OCI-LY1 (cell line): ENCODE measurements at regions not wholly inside any gene's neighbourhood (a gene's known extent, or its start where the extent isn't known, plus 50 kb on each side); places are given as distances from the start of the nearest gene placed in this dataset.

Source experiments
- H2AFZ ChIP-seq: fragments of 200-600 bp; sonication (generic), shearing (Covaris generic); 2 replicates; pipeline ENCODE4 v1.6.0; 2014; ENCODE audit warnings: antibody characterized with exemption, mild to moderate bottlenecking, low read length
- H3F3A ChIP-seq: fragments of 200-600 bp; sonication (generic), shearing (Covaris generic); 2 replicates; pipeline ENCODE4 v1.6.0; 2014; ENCODE audit warnings: mild to moderate bottlenecking, antibody characterized with exemption, low read length, moderate library complexity; ENCODE audit not compliant: insufficient read depth
- H3K27ac ChIP-seq: fragments of 200-600 bp; sonication (generic); 2 replicates; pipeline ENCODE4 v1.5.1; 2014; ENCODE audit warnings: low read length, mixed run types, mild to moderate bottlenecking, low read depth; ENCODE audit not compliant: poor library complexity, severe bottlenecking
- H3K27me3 ChIP-seq: fragments of 200-600 bp; sonication (generic); 2 replicates; pipeline ENCODE4 v1.6.0; 2014; ENCODE audit warnings: antibody characterized with exemption, mild to moderate bottlenecking, low read length, moderate library complexity; ENCODE audit not compliant: insufficient read depth
- H3K36me3 ChIP-seq: fragments of 200-600 bp; sonication (generic); 2 replicates; pipeline ENCODE4 v1.6.1; 2014; ENCODE audit warnings: mild to moderate bottlenecking, antibody characterized with exemption, low read length, moderate library complexity, mixed read lengths; ENCODE audit not compliant: insufficient read depth
- H3K4me1 ChIP-seq: fragments of 200-600 bp; sonication (generic); 2 replicates; pipeline ENCODE4 v1.5.1; 2014; ENCODE audit warnings: mild to moderate bottlenecking, low read length, moderate library complexity; ENCODE audit not compliant: insufficient read depth, severe bottlenecking
- H3K4me2 ChIP-seq: fragments of 200-600 bp; sonication (generic), shearing (Covaris generic); 2 replicates; pipeline ENCODE4 v1.6.1; 2014; ENCODE audit warnings: low read length
- H3K4me3 ChIP-seq: fragments of 200-600 bp; sonication (generic); 2 replicates; pipeline ENCODE4 v1.5.1; 2014; ENCODE audit warnings: low read length, low read depth, mild to moderate bottlenecking, mixed read lengths; ENCODE audit not compliant: poor library complexity, severe bottlenecking
- H3K79me2 ChIP-seq: fragments of 200-600 bp; shearing (Covaris generic); 2 replicates; pipeline ENCODE4 v1.6.1; 2016; ENCODE audit warnings: mixed run types, low read length, mixed read lengths; ENCODE audit not compliant: insufficient read depth
- H3K9ac ChIP-seq: fragments of 200-600 bp; sonication (generic), shearing (Covaris generic); 2 replicates; pipeline ENCODE4 v1.6.1; 2014; ENCODE audit warnings: mild to moderate bottlenecking, low read length, mixed read lengths
- H3K9me2 ChIP-seq: fragments of 200-600 bp; sonication (generic), shearing (Covaris generic); 2 replicates; pipeline ENCODE4 v1.6.1; 2014; ENCODE audit warnings: low read depth, mild to moderate bottlenecking, low read length, mixed read lengths
- H3K9me3 ChIP-seq: fragments of 200-600 bp; shearing (Covaris generic); 2 replicates; pipeline ENCODE4 v1.6.1; 2014; ENCODE audit warnings: low read length, mixed read lengths
- H4K20me1 ChIP-seq: fragments of 200-600 bp; sonication (generic), shearing (Covaris generic); 2 replicates; pipeline ENCODE4 v1.6.0; 2016; ENCODE audit warnings: mild to moderate bottlenecking, low read length; ENCODE audit not compliant: insufficient read depth
- EZH2 ChIP-seq: fragments of 200-600 bp; sonication (generic), shearing (Covaris generic); IDR thresholded peaks from 2 replicates; pipeline ENCODE4 v1.8.0; 2017; ENCODE audit warnings: borderline replicate concordance, mixed run types, mild to moderate bottlenecking, antibody characterized with exemption, low read length, moderate library complexity, mixed read lengths
- TF ChIP-seq, protein P1 (sequence below): fragments of 200-600 bp; sonication (generic), shearing (Covaris generic); IDR thresholded peaks from 2 replicates; pipeline ENCODE4 v1.5.1; 2017; ENCODE audit warnings: mild to moderate bottlenecking, antibody characterized with exemption, low read length, moderate library complexity, mixed read lengths

DNA sequence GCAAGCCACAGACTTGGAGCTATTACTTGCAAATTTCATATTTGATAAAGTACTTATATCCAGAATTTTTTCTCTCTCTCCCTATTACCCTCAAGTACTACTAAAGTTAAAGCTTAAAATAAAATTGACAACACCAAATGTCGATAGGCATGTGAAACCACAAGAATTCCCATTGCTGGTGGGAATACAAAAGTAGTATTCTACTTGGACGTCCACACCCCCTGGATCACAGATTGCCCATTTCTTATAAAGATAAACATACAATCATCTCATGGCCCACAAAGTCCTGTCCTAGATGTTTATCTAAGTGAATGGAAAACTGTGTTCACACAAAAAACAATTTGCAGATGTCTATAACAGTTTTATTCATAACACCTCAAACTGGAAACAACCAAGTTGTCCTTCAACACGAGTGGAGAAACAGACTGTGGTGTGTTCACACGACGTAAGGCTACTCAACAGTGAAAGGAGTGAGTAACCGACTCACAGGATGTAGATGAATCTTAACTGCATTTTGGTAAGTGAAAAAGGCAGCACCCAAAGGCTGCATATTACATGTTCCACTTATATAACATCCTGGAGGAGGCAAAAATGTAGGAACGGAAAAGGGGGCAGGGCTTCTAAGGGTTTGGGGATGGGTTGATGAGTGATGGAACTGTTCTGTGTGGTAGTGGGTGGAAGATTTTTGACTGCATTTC is 297.4 kb downstream of the THBS2 start:
- Histone ChIP-seq H4K20me1 (no peaks in the 10 kb centered on the region), H3K27me3 (no peaks in the 10 kb centered on the region; the same call in 1 of the 2 replicates), H3K4me1 (no peaks in the 10 kb centered on the region), H3K79me2 (no peaks in the 10 kb centered on the region), H3F3A (no peaks in the 10 kb centered on the region), H3K9ac (no peak overlapping the region), H3K36me3 (no peaks in the 10 kb centered on the region), H3K9me2 (no peaks in the 10 kb centered on the region), H3K4me3 (no peak overlapping the region), H2AFZ (no peak overlapping the region), H3K27ac (no peak overlapping the region), H3K4me2 (no peak overlapping the region), H3K9me3 (no peaks in the 10 kb centered on the region)
- no peak for TF ChIP-seq EZH2
- TF ChIP-seq, protein P1, sequence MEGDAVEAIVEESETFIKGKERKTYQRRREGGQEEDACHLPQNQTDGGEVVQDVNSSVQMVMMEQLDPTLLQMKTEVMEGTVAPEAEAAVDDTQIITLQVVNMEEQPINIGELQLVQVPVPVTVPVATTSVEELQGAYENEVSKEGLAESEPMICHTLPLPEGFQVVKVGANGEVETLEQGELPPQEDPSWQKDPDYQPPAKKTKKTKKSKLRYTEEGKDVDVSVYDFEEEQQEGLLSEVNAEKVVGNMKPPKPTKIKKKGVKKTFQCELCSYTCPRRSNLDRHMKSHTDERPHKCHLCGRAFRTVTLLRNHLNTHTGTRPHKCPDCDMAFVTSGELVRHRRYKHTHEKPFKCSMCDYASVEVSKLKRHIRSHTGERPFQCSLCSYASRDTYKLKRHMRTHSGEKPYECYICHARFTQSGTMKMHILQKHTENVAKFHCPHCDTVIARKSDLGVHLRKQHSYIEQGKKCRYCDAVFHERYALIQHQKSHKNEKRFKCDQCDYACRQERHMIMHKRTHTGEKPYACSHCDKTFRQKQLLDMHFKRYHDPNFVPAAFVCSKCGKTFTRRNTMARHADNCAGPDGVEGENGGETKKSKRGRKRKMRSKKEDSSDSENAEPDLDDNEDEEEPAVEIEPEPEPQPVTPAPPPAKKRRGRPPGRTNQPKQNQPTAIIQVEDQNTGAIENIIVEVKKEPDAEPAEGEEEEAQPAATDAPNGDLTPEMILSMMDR, result no peak

DNA sequence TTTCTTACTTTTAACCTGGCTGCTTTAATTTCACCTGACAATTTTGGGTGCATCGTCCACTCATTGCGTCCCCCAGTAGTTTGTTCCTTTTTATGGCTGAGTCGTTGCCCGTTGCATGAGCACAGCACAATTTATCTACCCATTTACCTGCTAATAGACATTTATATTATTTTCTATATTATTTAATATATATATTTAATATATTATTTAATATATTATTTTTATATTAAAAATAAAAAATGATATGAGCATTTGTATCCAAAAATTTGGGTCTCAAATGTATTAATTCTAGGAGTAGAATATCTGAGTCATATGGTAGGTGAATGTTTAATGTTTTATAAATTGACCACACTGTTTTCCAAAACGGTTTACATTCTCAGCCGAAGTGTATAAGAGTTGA is 300.2 kb downstream of the THBS2 start:
- H3F3A ChIP-seq, result no peaks in the 10 kb centered on the region
- H4K20me1 ChIP-seq, result no peaks in the 10 kb centered on the region
- H3K9ac ChIP-seq, result no peak overlapping the region
- no peak overlapping the region for H3K4me2 ChIP-seq
- no peaks in the 10 kb centered on the region for H3K79me2 ChIP-seq
- H3K27ac ChIP-seq, result no peak overlapping the region
- H3K9me2 ChIP-seq, result no peaks in the 10 kb centered on the region
- no peak overlapping the region for H3K4me3 ChIP-seq
- no peak for TF ChIP-seq EZH2
- TF ChIP-seq, protein P1, result no peak
- H3K4me1 ChIP-seq, result no peaks in the 10 kb centered on the region
- no peaks in the 10 kb centered on the region for H3K27me3 ChIP-seq
- no peaks in the 10 kb centered on the region for H3K9me3 ChIP-seq
- no peaks in the 10 kb centered on the region for H3K36me3 ChIP-seq
- no peak overlapping the region for H2AFZ ChIP-seq

DNA sequence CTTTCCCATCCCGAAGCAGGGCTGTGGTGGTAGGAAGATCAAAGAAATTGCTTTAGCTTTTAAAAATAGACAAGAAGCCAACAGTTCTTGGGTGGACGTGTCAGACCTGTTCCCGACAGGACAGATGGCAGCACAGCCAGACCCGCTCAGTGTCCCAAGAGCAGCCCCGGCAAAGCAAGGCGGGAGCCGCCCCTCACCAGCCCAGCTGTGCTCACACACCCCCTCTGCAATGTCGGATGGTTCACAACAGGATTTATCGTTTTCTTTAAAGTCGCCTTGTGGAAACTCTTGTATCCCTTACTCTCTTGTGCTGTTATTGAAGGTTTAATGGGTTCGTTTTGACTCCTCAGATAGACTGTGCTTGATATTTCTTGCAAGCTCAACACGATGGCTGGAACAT is 302.4 kb downstream of the THBS2 start:
- Histone ChIP-seq H3K4me2 (no peak overlapping the region), H4K20me1 (no peaks in the 10 kb centered on the region), H3K9ac (no peak overlapping the region), H3K9me3 (no peaks in the 10 kb centered on the region), H3F3A (no peaks in the 10 kb centered on the region), H3K27ac (no peak overlapping the region), H2AFZ (no peak overlapping the region), H3K27me3 (no peaks in the 10 kb centered on the region), H3K79me2 (no peaks in the 10 kb centered on the region), H3K4me1 (no peaks in the 10 kb centered on the region), H3K36me3 (no peaks in the 10 kb centered on the region), H3K9me2 (no peaks in the 10 kb centered on the region), H3K4me3 (no peak overlapping the region)
- TF ChIP-seq, protein P1, result no peak
- TF ChIP-seq EZH2, result no peak
